SK-N-SH treated with all-trans-retinoic acid at 6 μM for 48 hours (cell line): ENCODE measurements at regions not wholly inside any gene's neighbourhood (a gene's known extent, or its start where the extent isn't known, plus 50 kb on each side); places are given as distances from the start of the nearest gene placed in this dataset.

Experiments
- ATAC-seq: fragments of 200-7000 bp; cut with Tn5 transposase; 3 replicates; pipeline ENCODE4 v1.9.1; 2020; ENCODE audit warnings: mild to moderate bottlenecking, moderate library complexity
- ARNTL ChIP-seq: fragments of 450-650 bp; formaldehyde crosslinking; IDR thresholded peaks from 2 replicates; pipeline ENCODE4 v1.5.0; 2020; ENCODE audit warnings: low read depth, mild to moderate bottlenecking, moderate library complexity, borderline replicate concordance
- BACH2 ChIP-seq: fragments of 250-450 bp; sonication (Bioruptor Pico); IDR thresholded peaks from 2 replicates; pipeline ENCODE4 v1.9.0; 2021; ENCODE audit warnings: mild to moderate bottlenecking, borderline replicate concordance
- CSDC2 ChIP-seq: fragments of 250-450 bp; sonication (Bioruptor Pico); IDR thresholded peaks from 2 replicates; pipeline ENCODE4 v1.5.0; 2020; ENCODE audit warnings: mild to moderate bottlenecking, moderate library complexity
- ESRRG ChIP-seq: fragments of 250-450 bp; sonication (Bioruptor Pico); IDR thresholded peaks from 2 replicates; pipeline ENCODE4 v1.6.1; 2021; ENCODE audit warnings: mild to moderate bottlenecking
- GLIS3 ChIP-seq: fragments of 250-450 bp; sonication (Bioruptor Pico); IDR thresholded peaks from 2 replicates; pipeline ENCODE4 v1.5.0; 2020; ENCODE audit warnings: mild to moderate bottlenecking, moderate library complexity
- ISL1 ChIP-seq: fragments of 250-450 bp; sonication (Bioruptor Pico); IDR thresholded peaks from 2 replicates; pipeline ENCODE4 v2.1.2; 2022; ENCODE audit warnings: mild to moderate bottlenecking, moderate library complexity
- OSR1 ChIP-seq: fragments of 250-450 bp; sonication (Bioruptor Pico); IDR thresholded peaks from 2 replicates; pipeline ENCODE4 v1.8.0; 2022; ENCODE audit warnings: moderate library complexity, mild to moderate bottlenecking, inconsistent platforms
- PPARA ChIP-seq: fragments of 250-450 bp; sonication (Bioruptor Pico); IDR thresholded peaks from 2 replicates; pipeline ENCODE4 v1.5.0; 2020; ENCODE audit warnings: mild to moderate bottlenecking, borderline replicate concordance
- RARB ChIP-seq: fragments of 250-450 bp; sonication (Bioruptor Pico); IDR thresholded peaks from 2 replicates; pipeline ENCODE4 v1.8.0; 2021; ENCODE audit warnings: mild to moderate bottlenecking, moderate library complexity
- SNAI2 ChIP-seq: fragments of 250-450 bp; sonication (Bioruptor Pico); IDR thresholded peaks from 2 replicates; pipeline ENCODE4 v1.5.0; 2020; ENCODE audit warnings: mild to moderate bottlenecking, moderate library complexity
- TCF4 ChIP-seq: fragments of 250-450 bp; sonication (Bioruptor Pico); IDR thresholded peaks from 2 replicates; pipeline ENCODE4 v1.8.0; 2021; ENCODE audit warnings: mild to moderate bottlenecking, moderate library complexity, borderline replicate concordance
- TOX ChIP-seq: fragments of 250-450 bp; sonication (Bioruptor Pico); IDR thresholded peaks from 2 replicates; pipeline ENCODE4 v1.8.0; 2021; ENCODE audit warnings: mild to moderate bottlenecking, moderate library complexity, borderline replicate concordance
- ZC3H10 ChIP-seq: fragments of 250-450 bp; sonication (Bioruptor Pico); IDR thresholded peaks from 2 replicates; pipeline ENCODE4 v1.5.1; 2021; ENCODE audit warnings: mild to moderate bottlenecking, moderate library complexity
- ZFP3 ChIP-seq: fragments of 250-450 bp; sonication (Bioruptor Pico); IDR thresholded peaks from 2 replicates; pipeline ENCODE4 v1.5.0; 2020; ENCODE audit warnings: mild to moderate bottlenecking, moderate library complexity
- ZFP30 ChIP-seq: fragments of 450-650 bp; formaldehyde crosslinking; IDR thresholded peaks from 2 replicates; pipeline ENCODE4 v1.5.0; 2022; ENCODE audit warnings: mild to moderate bottlenecking, moderate library complexity
- ZNF565 ChIP-seq: fragments of 450-650 bp; formaldehyde crosslinking; conservative IDR thresholded peaks from 2 replicates; pipeline ENCODE4 v1.5.0; 2020; ENCODE audit warnings: low read depth, mild to moderate bottlenecking, moderate library complexity
- ZNF70 ChIP-seq: fragments of 450-650 bp; formaldehyde crosslinking; IDR thresholded peaks from 2 replicates; pipeline ENCODE4 v1.5.0; 2020; ENCODE audit warnings: mild to moderate bottlenecking, moderate library complexity
- ZNF8 ChIP-seq: fragments of 450-650 bp; formaldehyde crosslinking; IDR thresholded peaks from 2 replicates; pipeline ENCODE4 v1.5.0; 2020; ENCODE audit warnings: mild to moderate bottlenecking, moderate library complexity
- TF ChIP-seq, protein P1 (sequence below): fragments of 250-450 bp; sonication (Bioruptor Pico); IDR thresholded peaks from 2 replicates; pipeline ENCODE4 v1.5.0; 2020; ENCODE audit warnings: mild to moderate bottlenecking, moderate library complexity
- TF ChIP-seq, protein P2 (sequence below): fragments of 250-450 bp; sonication (Bioruptor Pico); IDR thresholded peaks from 2 replicates; pipeline ENCODE4 v1.8.0; 2020; ENCODE audit warnings: mild to moderate bottlenecking, moderate library complexity, borderline replicate concordance
- TF ChIP-seq, protein P3 (sequence below): fragments of 250-450 bp; sonication (Bioruptor Pico); IDR thresholded peaks from 2 replicates; pipeline ENCODE4 v1.8.0; 2021; ENCODE audit warnings: low read depth, mild to moderate bottlenecking, moderate library complexity, borderline replicate concordance
- TF ChIP-seq, protein P4 (sequence below): fragments of 250-450 bp; sonication (Bioruptor Pico); IDR thresholded peaks from 2 replicates; pipeline ENCODE4 v1.5.1; 2021; ENCODE audit warnings: mild to moderate bottlenecking, moderate library complexity
- TF ChIP-seq, protein P5 (sequence below): fragments of 250-450 bp; sonication (Bioruptor Pico); IDR thresholded peaks from 2 replicates; pipeline ENCODE4 v1.5.1; 2020; ENCODE audit warnings: low read depth, mild to moderate bottlenecking, moderate library complexity

DNA sequence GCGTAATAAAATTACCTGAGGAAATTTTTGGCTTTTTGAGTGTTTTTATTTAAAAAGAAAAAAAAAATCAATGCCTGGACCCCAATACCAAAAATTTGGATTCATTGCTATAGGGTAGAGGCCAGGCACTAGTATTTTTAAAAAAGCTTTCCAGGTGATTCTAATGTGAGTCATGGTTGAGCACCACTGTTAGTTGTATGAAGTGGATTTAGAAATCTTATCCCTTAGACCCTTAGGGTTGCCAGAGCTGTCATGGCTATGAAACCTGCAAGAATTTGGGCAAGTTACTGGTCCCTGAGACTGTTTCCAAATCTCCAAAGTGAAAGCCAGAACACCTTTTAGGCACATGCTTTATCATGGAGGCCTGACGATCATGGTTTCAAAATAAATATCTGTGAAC, 262.5 kb downstream of the AHR start (continued):
- TF ChIP-seq, protein P1, sequence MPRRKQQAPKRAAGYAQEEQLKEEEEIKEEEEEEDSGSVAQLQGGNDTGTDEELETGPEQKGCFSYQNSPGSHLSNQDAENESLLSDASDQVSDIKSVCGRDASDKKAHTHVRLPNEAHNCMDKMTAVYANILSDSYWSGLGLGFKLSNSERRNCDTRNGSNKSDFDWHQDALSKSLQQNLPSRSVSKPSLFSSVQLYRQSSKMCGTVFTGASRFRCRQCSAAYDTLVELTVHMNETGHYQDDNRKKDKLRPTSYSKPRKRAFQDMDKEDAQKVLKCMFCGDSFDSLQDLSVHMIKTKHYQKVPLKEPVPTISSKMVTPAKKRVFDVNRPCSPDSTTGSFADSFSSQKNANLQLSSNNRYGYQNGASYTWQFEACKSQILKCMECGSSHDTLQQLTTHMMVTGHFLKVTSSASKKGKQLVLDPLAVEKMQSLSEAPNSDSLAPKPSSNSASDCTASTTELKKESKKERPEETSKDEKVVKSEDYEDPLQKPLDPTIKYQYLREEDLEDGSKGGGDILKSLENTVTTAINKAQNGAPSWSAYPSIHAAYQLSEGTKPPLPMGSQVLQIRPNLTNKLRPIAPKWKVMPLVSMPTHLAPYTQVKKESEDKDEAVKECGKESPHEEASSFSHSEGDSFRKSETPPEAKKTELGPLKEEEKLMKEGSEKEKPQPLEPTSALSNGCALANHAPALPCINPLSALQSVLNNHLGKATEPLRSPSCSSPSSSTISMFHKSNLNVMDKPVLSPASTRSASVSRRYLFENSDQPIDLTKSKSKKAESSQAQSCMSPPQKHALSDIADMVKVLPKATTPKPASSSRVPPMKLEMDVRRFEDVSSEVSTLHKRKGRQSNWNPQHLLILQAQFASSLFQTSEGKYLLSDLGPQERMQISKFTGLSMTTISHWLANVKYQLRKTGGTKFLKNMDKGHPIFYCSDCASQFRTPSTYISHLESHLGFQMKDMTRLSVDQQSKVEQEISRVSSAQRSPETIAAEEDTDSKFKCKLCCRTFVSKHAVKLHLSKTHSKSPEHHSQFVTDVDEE (CRISPR knock-in tag): no peak
- TF ChIP-seq OSR1 (CRISPR knock-in tag): no peak

DNA sequence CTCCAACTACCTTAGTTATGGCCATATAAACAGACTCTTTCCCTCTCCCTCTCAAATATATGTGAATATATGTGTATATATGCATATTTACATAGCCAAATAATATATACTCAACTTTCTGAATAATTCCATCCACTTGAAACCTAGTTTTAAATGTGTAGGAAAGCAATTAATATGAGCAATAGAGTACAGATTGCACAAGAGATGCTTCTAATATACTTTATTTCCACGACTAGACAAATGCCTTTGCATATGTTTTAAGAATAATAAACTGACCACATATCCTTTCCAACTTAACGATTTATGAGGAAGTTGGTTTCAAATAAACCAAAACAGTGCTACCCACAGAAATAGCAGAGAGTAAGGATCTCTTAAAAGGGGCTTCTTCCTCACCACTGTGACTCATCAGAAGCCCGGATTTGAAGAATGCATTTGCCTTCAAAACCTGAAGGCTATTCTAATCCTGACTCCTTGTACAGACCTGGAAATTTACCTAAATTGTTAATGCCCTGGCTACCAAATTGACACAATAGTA, 266.3 kb downstream of the AHR start:
- TF ChIP-seq ARNTL (CRISPR knock-in tag) (no peak), ZNF565 (CRISPR knock-in tag) (no peak), ZFP30 (no peak), BACH2 (CRISPR knock-in tag) (no peak), TOX (CRISPR knock-in tag) (no peak), OSR1 (CRISPR knock-in tag) (no peak), ZFP3 (no peak), RARB (CRISPR knock-in tag) (no peak), CSDC2 (CRISPR knock-in tag) (no peak), ISL1 (no peak), ZNF8 (CRISPR knock-in tag) (no peak), GLIS3 (no peak), SNAI2 (CRISPR knock-in tag) (no peak), ZNF70 (CRISPR knock-in tag) (no peak), PPARA (CRISPR knock-in tag) (no peak), ESRRG (CRISPR knock-in tag) (no peak)
- TF ChIP-seq, protein P2, sequence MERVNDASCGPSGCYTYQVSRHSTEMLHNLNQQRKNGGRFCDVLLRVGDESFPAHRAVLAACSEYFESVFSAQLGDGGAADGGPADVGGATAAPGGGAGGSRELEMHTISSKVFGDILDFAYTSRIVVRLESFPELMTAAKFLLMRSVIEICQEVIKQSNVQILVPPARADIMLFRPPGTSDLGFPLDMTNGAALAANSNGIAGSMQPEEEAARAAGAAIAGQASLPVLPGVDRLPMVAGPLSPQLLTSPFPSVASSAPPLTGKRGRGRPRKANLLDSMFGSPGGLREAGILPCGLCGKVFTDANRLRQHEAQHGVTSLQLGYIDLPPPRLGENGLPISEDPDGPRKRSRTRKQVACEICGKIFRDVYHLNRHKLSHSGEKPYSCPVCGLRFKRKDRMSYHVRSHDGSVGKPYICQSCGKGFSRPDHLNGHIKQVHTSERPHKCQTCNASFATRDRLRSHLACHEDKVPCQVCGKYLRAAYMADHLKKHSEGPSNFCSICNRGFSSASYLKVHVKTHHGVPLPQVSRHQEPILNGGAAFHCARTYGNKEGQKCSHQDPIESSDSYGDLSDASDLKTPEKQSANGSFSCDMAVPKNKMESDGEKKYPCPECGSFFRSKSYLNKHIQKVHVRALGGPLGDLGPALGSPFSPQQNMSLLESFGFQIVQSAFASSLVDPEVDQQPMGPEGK (CRISPR knock-in tag): no peak
- ATAC-seq: no peak

DNA sequence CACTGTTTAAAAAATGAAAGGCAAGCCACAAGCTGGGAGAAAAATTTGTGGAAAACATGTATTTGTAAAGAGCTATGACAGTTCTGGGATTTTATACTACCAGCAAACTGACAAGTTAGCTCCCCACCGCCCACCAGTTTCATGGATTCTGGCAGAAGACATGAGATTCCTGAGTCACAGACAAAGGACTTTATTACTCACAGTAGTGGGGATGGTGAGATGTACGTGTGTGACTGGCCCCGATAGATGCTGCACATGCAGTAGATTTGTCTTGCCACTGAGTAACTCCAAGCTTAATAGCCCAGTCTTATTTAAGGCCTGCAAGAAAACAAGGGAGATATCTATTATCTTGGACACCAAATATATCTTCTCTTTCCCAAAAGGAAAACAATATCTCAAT, 281.7 kb downstream of the AHR start:
- TF ChIP-seq, protein P3, sequence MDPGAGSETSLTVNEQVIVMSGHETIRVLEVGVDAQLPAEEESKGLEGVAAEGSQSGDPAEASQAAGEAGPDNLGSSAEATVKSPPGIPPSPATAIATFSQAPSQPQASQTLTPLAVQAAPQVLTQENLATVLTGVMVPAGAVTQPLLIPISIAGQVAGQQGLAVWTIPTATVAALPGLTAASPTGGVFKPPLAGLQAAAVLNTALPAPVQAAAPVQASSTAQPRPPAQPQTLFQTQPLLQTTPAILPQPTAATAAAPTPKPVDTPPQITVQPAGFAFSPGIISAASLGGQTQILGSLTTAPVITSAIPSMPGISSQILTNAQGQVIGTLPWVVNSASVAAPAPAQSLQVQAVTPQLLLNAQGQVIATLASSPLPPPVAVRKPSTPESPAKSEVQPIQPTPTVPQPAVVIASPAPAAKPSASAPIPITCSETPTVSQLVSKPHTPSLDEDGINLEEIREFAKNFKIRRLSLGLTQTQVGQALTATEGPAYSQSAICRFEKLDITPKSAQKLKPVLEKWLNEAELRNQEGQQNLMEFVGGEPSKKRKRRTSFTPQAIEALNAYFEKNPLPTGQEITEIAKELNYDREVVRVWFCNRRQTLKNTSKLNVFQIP (CRISPR knock-in tag): no peak
- no peak for TF ChIP-seq ZNF565 (CRISPR knock-in tag)
- no peak for TF ChIP-seq ZC3H10 (CRISPR knock-in tag)
- TF ChIP-seq ZNF8 (CRISPR knock-in tag): no peak
- no peak for TF ChIP-seq TCF4
- no peak; the same call in 2 of the 3 replicates for ATAC-seq

DNA sequence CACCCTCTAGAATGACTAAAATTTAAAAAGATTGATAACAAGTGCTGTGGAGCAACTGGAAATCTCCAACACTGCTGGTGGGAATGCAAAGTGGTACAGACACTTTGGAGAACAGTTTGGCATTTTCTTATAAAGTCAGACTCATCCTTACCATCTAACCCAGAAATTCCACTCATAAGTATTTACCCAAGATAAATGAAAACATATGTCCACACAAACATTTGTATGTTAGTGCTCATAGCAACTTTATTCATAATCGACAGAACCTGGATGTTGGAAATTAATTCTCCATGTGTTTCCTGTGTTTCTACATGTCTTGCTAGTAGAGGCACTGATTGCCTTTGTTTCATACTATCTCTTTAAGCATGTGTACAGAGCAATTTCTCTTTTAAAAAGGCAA, 282.4 kb downstream of the AHR start:
- no peak; the same call in 2 of the 3 replicates for ATAC-seq
- no peak for TF ChIP-seq BACH2 (CRISPR knock-in tag)
- TF ChIP-seq ZNF70 (CRISPR knock-in tag): no peak
- TF ChIP-seq TCF4: no peak
- TF ChIP-seq, protein P4, sequence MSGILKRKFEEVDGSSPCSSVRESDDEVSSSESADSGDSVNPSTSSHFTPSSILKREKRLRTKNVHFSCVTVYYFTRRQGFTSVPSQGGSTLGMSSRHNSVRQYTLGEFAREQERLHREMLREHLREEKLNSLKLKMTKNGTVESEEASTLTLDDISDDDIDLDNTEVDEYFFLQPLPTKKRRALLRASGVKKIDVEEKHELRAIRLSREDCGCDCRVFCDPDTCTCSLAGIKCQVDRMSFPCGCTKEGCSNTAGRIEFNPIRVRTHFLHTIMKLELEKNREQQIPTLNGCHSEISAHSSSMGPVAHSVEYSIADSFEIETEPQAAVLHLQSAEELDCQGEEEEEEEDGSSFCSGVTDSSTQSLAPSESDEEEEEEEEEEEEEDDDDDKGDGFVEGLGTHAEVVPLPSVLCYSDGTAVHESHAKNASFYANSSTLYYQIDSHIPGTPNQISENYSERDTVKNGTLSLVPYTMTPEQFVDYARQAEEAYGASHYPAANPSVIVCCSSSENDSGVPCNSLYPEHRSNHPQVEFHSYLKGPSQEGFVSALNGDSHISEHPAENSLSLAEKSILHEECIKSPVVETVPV (CRISPR knock-in tag): no peak
- TF ChIP-seq ZFP30: no peak
- TF ChIP-seq CSDC2 (CRISPR knock-in tag): no peak
- no peak for TF ChIP-seq RARB (CRISPR knock-in tag)
- TF ChIP-seq ZC3H10 (CRISPR knock-in tag): no peak
- TF ChIP-seq TOX (CRISPR knock-in tag): no peak
- no peak for TF ChIP-seq GLIS3
- TF ChIP-seq, protein P3 (CRISPR knock-in tag): no peak
- TF ChIP-seq ZNF565 (CRISPR knock-in tag): no peak
- TF ChIP-seq, protein P5, sequence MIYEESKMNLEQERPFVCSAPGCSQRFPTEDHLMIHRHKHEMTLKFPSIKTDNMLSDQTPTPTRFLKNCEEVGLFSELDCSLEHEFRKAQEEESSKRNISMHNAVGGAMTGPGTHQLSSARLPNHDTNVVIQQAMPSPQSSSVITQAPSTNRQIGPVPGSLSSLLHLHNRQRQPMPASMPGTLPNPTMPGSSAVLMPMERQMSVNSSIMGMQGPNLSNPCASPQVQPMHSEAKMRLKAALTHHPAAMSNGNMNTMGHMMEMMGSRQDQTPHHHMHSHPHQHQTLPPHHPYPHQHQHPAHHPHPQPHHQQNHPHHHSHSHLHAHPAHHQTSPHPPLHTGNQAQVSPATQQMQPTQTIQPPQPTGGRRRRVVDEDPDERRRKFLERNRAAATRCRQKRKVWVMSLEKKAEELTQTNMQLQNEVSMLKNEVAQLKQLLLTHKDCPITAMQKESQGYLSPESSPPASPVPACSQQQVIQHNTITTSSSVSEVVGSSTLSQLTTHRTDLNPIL (CRISPR knock-in tag): no peak
- TF ChIP-seq, protein P2 (CRISPR knock-in tag): no peak
